Esophagus mucosa (tissue), 1 donor: ENCODE measurements at regions not wholly inside any gene's neighbourhood (a gene's known extent, or its start where the extent isn't known, plus 50 kb on each side); places are given as distances from the start of the nearest gene placed in this dataset.

Source experiments
- ATAC-seq: fragments of 200-7000 bp; cut with Tn5 transposase; one replicate; pipeline ENCODE4 v1.9.1; 2020
- donor health status: DM: yes; HTN: yes; CAD: no.

GRCh38 chr3:40862946-40863345 lies 336.4 kb upstream of the CTNNB1 start:
- ATAC-seq = no peak

- ATAC-seq = peak; percentile 93
Observed at GRCh38 chr3:40864146-40864782, 335.0 kb upstream of the CTNNB1 start.

DNA sequence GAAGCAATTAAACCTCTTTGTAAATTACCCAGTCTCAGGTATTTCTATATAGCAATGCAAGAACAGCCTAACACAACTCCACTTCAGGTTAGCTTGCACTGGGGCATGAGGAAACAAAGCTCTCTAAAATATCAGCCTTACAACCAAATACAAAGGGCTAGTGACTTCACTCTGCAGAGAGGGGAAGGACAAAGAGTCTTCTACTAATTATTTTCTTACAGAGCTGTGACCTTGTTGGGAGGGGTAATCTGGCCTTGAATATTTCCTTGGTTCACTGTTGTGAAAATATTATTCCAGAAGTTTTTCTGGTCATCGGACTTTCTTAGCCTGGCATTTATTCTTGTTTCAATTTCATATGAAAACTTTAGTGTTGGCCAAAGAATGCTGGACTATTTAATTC lies 334.4 kb upstream of the CTNNB1 start:
- no peak for ATAC-seq

- no peak for ATAC-seq
Observed at GRCh38 chr3:40867797-40868196, 331.5 kb upstream of the CTNNB1 start.

GRCh38 chr3:40869013-40869412 lies 330.3 kb upstream of the CTNNB1 start:
- no peak for ATAC-seq

- ATAC-seq = no peak
Observed at GRCh38 chr3:40869939-40870338, 329.4 kb upstream of the CTNNB1 start.

DNA sequence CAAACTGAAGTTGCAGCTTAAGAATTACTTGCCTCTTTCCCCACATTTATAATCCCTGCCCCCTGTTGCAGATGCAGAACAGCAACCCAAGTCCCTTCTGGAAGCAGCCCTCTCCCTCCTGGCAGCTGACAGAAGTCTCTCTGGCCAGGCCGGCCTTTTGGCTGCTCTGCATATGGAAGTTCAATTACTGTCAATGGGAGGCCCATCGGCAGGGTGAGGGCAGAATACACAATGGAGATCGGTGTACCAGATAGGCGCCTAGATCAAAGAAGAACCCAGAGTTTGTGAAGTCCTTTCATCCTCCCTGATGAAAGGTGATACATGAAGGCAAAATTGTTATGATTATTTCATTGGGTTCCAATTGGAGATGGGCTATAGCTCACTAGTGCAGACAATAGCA lies 327.9 kb upstream of the CTNNB1 start:
- no peak for ATAC-seq

DNA sequence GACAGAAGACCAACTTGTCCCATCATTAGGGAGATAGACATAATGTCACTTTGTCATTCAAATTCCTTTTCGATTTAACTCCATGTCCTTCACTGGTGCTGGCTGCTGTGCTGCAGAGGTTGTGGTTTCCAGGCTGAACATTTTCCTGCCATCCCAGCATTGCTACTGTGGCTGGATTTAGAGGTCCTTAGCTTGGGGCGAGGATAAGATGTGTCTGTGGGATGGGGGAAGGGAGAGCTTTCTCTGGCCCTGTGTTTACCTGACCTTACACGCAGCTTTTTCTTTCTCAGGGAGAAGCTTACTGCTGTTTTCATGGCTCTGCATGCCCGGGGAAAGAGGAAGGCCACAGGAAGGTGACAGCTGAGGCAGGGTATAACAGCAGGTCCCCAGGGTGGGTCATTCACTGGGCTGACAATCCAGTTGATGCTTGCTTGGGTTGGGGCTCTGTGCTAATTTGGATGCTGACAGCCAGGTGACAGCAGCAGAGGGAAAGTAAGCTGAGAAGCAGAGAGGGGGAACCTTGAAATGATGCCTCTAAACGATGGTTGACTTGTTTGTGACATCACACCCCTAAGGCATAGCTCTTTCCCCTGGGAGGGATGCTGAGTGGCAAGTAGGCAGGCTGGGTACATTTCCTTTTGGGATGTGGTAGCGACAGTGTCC lies 326.9 kb upstream of the CTNNB1 start:
- no peak for ATAC-seq

DNA sequence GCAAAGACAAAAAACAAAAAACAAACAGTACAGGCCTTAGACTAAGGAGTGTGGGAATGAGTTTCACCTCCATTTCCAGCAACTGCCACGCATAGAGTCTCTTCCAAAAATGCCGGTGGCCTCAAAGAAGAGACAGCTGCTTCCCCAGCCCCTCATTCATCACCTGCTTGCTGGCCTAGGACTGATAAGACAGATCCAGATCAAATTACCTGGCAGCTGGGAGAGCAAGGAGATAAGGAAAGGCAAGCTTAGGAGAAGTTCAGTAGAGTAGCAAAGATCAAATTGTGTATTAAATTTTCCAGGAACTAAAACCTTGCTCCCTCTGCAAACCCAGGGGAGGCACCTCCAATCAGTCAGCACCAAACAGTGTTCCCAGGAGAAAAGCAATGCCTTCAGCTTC lies 325.8 kb upstream of the CTNNB1 start:
- ATAC-seq = no peak

GRCh38 chr3:40873934-40874699 lies 325.2 kb upstream of the CTNNB1 start:
- no peak for ATAC-seq

DNA sequence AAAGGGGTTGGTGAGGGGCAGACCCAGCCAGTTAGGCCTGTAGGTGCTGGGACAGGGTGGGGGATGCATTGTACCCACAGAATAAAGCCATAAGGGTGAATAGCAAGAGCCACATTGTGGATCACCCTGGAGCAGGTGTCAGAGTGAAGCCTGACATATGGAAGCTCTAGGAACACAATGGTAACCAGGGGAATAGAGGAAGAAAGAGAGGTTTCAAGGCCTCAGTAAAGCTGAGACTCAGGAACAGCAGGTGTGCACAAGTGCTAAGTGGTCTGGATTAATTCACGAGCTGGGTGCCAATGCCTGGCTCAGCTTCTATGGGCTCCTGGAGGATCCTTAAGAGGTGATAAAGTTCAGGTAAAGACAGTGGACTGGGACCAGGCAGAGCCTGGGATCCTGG lies 323.7 kb upstream of the CTNNB1 start:
- ATAC-seq = no peak

DNA sequence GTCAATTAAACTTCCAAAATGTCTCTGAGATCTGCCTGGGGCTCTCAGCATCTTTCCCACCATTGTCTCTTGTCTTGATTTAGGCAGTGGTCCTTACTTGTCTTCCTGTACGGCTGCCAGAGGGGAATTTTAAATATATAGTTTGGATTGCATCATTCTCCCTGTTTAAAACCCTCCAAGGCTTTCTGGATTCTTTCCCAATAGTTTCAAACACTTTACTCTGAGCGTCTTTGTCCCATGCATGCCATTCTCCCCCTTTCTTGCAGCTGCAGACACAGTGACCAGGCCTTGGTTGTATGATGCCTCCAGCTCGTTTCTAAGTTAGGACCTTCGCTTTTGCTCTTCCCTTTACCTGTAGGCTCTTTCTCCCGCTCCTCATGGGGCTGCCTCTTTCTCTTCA lies 323.3 kb upstream of the CTNNB1 start:
- no peak for ATAC-seq

- no peak for ATAC-seq
Observed at GRCh38 chr3:40876496-40876895, 322.8 kb upstream of the CTNNB1 start.

DNA sequence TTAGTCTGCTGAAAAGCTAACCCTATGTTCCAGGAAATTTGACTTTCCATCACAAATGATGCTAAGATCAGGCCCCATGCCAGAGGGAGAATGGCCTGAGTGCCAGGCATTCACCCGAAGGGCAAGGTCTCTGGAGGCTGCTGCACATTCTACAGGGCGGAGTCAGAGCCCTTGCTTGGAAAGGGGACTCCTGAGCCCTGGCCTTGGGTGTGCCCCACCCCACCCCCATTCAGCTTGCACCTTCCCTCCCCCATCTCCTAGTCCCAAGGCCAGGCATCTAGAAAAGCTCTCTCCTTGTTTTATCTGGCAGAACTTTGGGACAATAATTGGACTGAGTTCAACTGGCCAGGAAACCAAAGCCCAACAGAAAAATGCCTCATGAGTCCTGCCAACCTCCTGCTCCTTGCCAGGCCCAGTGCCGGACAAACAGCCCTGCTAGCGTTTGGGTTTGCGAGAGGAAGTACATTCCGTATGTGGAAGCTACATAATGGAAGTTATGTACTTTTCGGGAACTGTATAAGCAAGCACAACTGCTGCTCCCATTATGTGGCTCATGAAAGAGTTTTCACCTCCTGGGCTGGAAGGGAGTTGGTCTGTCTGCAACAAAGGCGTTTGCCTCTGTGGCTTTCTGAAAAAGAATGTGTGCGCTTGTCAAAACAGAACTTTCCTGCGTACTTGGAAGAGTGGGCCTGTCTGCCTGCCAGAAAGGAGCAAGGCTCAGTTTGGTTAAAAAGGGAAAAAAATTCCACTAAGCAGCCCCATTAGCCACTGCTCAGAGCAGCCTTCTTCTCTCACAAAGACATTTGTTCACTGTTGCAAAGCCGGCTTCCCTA lies 321.5 kb upstream of the CTNNB1 start:
- peak; percentile 66 for ATAC-seq

GRCh38 chr3:40878464-40878905 lies 320.8 kb upstream of the CTNNB1 start:
- peak; percentile 6 for ATAC-seq

DNA sequence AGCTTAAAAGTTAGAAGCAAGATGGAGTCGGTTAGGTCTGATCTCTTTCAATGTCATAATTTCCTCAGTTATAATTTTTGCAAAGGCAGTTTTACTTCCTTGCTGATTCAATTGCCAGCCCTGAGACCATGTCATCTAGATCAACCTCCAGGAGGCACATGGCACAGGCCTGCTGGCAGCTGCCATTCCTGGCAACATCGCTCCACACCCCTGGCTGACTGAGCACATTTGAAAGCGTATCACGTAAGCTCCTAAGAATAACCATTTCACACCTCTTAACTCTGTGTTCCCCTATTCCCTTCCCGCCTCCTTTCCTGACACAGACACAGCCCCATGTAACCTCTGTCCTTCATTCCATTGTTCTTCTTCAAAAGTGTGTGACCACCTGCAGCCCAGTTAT lies 313.9 kb upstream of the CTNNB1 start:
- no peak for ATAC-seq

DNA sequence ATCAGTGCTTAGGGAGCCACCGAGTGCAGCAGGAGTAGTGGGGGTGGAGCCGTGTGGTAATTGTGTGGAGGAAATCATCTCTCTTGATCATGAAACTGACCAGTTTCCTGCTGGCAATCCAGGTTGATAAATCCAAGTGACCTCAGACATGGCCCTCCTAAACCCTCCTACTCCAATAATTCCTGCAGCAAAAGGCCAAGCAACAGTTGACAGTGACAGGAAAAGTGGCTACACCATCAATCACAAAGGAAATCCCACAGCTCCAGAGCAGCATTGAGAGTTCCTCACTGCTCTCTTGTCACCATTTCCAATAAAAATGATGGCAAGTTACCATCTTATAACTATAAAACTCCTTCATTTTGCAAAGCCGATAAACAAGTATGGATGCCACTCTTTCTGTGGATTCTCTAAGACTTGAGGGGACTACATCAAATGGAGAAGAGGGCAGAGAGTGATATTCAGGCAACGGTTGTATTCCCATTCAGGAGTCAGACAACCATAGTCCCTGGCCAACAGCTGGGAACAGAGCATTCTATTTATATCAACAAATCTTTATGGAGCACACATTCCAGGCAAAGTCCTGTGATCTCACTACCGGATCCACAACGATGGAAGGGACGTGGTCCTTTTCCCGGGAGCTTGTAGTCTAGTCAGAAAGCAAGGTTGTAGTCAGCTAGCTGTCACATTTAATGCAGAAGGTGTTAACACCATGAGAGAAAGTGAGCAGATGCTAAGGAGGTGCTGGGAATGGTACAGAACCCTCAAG lies 312.5 kb upstream of the CTNNB1 start:
- ATAC-seq = no peak

DNA sequence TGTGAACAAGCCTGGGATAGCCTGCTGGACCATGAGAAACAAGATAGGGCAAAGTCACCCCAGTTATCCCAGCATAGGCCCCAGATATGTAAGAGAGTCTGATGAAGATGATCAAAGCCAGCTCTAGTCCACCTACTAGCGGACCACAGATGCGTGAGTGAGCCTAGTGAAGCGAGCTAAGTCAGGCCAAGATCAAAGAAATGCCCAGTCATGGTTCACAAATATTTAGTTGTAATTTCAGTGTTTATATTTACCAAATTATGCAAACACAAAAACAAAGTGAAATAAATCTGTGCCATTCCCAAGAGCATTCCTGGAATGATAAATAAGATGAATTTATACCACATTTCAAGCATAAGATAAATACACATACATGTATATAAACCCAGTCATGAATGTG lies 308.1 kb upstream of the CTNNB1 start:
- ATAC-seq = no peak

GRCh38 chr3:40895109-40895508 lies 304.2 kb upstream of the CTNNB1 start:
- no peak for ATAC-seq

DNA sequence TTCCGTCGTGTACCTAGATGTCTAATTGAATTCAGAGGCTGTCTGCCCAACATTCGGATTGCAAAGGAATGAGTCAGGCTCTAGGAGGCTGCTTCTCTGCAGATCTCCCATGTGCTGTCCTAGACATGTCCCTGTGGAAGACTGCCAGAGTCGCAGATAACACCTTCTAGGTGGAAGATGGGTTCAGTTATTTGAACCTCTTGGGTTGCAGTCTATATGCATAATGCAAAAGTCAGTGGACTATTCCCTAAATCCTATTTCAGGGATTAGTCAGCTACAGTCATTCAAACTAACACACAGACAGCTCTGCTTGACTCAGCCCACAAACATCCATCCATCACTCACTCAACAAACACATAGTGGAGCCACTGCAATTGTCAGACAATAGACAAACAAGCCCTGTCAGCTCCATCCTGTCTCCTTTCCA lies 300.0 kb upstream of the CTNNB1 start:
- no peak for ATAC-seq

- ATAC-seq = no peak
Observed at GRCh38 chr3:40901298-40901697, 298.0 kb upstream of the CTNNB1 start.

DNA sequence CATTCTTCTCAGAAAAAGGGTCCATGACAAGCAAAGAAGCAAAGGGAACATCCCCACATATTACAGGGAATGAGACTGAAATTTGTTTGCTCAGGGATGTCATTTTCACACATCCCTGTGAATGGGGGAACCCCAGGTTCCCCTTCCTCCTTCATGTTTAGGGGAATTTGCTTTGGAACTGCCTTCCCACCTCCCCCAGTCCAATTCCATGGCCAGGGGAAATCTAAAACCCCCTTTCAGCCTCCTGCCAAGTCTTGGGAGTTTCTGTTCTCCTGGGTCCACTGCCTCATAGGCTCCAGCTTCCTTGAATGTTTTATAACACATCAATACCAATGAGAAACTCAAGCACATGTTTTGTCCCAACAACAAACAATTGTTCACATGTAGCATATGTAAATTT lies 297.5 kb upstream of the CTNNB1 start:
- no peak for ATAC-seq
